HG02943 (cell line): ENCODE measurements at regions not wholly inside any gene's neighbourhood (a gene's known extent, or its start where the extent isn't known, plus 50 kb on each side); places are given as distances from the start of the nearest gene placed in this dataset.
"Not testable (repeated sequence)": the region's sequence is repeated elsewhere in the genome, so short reads cannot be mapped to it uniquely, and the experiment has no call there.

ENCODE experiments used
- ATAC-seq: cut with Tn5 transposase; IDR thresholded peaks from one replicate; pipeline ENCODE4 v1.9.1; 2021; ENCODE audit warnings: mild to moderate bottlenecking, low read depth, moderate library complexity; ENCODE audit not compliant: unreplicated experiment

DNA sequence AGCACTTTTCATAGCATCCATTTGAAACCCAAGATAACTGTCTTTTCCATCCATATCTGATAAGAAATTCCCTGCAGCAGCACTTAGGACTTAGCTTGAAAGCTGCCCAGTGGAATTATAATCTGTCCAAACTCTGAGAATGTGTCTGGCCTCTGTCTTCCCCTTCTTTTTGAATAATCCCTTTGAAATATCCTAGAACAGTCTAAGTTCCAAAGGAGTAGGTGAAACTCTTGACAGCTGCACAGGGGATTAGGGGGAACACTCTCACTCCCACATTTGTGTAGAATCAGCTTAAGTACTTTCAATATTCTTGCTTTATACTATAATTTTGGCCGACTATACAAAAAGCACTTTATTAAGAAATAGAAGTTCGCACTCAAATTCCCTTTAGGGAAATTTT lies 157.7 kb downstream of the PAPSS1 start:
- ATAC-seq = no peak

DNA sequence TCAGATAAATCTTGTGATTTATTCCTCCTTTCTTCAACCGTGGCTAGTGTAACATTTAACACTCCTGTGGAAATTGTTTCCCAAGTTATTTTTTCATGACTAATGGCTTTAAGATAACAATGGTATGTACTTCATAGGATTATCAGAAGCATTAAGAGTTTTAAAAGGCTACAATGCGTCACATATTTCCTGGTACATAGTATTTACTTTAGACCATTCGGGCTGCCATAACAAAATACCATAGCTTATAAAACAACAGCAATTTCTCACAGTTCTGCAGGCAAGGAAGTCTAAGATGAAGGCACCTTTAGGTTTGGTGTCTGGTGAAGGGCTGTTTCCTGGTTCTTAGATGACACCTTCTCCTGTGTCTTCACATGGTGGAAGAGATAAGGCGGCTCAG lies 158.6 kb downstream of the PAPSS1 start:
- ATAC-seq = no peak

GRCh38 chr4:107559653-107560052 lies 160.4 kb downstream of the PAPSS1 start:
- ATAC-seq = no peak

DNA sequence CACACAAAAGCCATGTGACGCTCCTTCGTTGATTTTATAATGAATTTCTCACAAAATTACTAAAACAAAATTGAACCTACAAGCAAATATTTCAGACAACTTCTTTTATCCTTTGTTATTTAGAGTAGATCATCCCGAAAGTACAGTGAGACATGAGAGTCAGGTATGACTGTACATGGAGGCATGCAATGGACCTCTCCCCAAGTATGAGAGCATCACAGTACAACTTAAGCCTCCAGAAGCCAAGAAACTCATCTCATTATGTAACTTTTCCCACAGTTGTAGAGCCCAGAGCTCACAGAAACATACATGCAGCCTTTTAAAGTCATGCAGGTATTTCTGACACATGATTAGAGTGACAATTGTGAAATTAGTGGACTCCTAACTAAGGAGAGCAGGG lies 167.7 kb downstream of the PAPSS1 start:
- no peak for ATAC-seq

DNA sequence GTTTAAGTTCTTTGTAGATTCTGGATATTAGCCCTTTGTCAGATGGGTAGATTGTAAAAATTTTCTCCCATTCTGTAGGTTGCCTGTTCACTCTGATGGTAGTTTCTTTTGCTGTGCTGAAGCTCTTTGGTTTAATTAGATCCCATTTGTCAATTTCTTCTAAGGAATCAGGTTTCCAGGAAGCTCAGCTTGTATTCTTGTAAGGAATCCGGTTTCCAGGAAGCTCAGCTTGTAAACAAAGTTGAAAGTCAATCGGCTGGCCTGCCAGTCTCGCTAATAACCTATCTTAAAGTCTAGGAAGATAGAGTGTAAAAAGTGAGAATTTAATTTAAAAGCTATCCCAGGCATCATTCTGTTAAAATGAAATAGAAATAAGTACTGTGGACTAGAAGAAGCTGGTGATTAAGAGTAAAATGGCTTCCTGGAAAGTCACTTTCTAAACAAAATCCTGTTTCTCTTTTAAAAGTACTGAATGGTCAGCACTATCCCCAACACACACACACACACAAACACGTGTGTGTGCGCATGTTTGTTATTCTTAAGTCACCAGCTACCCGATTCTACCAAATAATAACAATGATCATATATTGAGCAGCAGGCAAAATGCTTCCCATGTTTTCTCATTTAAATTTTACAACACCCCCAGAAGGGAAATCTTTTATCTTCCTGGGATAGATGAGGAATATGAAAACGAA lies 171.7 kb downstream of the PAPSS1 start:
- ATAC-seq = no peak

DNA sequence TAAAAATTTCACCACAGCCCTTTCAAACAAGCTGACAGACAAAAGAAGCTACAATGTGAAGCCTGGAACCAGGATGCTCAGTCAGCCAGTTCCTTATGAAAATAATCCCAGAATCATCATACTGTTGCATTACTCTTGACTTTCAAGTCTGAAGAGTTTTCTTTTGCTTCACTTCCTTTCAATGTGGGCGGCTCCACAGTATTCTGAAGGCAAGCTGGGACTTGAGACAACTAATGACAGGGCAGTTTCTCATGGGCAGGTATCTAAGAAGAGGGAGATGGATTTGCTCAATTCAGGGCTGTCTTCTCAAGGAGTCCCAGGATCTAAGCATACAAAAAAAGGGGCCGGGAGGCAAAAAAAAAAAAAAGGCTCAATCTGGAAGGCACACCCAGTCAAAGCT lies 173.4 kb downstream of the PAPSS1 start:
- ATAC-seq = no peak

DNA sequence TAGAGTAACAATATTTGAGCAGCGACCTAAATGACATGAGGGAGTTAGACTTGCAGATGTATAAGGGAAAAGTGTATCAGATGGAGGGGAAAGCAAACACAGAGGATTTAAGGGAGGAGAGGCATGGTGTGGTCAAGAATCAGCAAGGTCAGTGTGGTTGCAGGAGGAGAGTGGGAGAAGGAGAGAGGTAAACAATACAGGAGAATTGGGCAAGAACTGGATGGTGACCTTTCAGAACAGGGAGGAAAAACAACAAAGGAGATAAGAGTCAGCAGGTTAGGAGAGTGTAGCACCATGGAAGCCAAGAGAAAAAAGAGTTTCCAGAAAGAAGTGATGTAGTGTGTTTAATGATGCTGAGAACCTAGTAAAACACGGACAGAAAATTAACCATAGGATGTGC lies 178.5 kb downstream of the PAPSS1 start:
- no peak for ATAC-seq

DNA sequence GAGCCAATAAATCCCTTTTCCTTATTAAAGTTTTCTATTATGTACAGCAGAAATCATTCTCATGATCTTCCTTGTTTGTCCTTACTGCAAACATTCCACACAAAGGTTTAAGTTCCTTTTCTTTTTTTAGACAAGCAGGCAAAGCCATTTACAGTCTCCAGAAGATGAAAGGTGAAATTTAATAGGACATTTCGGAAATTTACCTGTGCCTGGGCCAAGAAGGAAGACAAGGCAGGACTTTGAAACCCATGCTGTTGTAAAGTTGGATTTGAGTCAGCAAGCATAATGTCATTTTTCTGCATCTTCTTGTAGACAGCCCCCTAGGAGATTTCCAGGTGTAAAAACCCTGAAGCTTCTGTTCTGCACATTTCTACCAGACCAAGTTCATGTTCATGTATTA lies 188.1 kb downstream of the PAPSS1 start:
- ATAC-seq = no peak

DNA sequence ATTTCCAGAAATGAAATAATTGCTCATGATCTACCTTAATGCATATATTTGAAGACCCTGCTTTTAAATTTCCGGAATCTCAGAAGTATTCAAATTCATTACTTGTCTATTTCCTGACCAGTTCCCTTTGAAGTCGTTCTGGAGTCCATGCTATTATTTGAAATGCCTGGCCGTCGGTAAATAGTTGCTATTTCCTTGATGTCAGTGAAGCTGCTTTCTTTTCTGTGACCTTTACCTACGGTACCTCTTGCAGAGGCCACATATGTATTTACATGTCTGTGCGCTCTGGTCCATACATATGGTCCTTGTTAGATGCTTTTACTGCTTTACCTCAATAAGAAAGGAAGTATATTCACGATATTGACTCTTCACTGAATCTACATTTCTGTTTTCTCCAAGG lies 199.7 kb downstream of the PAPSS1 start:
- ATAC-seq = no peak

GRCh38 chr4:107519053-107519452 lies 201.0 kb downstream of the PAPSS1 start:
- no peak for ATAC-seq

- no peak for ATAC-seq
Observed at GRCh38 chr4:107518076-107518475, 202.0 kb downstream of the PAPSS1 start.

DNA sequence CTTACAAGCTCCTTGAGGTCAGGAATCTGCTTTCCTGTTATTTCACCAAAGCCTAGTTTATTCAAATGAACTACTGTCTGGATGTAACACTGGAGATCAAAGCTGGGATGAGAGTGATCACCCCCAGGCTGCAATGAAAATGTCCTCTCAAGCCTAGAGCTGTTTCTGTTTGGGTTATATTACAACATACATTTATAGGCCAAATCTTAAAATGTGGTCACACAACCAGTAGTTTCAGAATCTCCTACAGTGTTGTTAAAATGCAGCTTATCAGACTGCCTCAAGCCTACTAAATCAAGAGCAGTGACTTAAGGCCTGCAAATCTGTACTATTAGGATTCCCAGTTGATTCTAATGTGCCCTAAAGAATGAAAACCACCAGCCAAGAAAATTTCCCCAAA lies 207.5 kb downstream of the PAPSS1 start:
- ATAC-seq = no peak

DNA sequence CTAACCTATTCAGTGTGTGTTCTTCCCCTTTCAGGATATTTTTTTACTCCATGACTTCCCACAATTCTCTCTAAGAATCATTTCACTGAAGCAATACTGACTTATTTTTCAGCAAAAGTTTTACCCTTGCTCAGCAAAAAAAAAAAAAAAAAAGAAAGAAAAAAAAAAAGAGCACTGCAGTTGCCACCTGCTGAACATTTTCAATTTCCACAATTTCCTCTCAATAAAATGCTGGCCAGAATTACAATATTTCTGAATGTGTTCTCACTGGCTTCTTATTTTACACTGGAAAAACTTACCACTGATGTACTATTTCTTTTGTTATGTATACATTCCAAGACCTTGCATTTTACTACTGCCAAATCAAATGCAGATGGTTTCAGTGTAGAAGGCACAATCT lies 210.4 kb downstream of the PAPSS1 start:
- no peak for ATAC-seq

- ATAC-seq = no peak
Observed at GRCh38 chr4:107500551-107500950, 219.5 kb downstream of the PAPSS1 start.

- ATAC-seq = no peak
Observed at GRCh38 chr4:107497054-107497453, 223.0 kb downstream of the PAPSS1 start.

GRCh38 chr4:107492566-107492965 lies 227.5 kb downstream of the PAPSS1 start:
- no peak for ATAC-seq

- no peak for ATAC-seq
Observed at GRCh38 chr4:107490116-107490515, 229.9 kb downstream of the PAPSS1 start.

- not testable (repeated sequence) for ATAC-seq
Observed at GRCh38 chr4:107483621-107484020, 236.4 kb downstream of the PAPSS1 start.

- no peak for ATAC-seq
Observed at GRCh38 chr4:107482546-107482945, 237.5 kb downstream of the PAPSS1 start.

GRCh38 chr4:107478327-107478980 lies 241.6 kb downstream of the PAPSS1 start:
- ATAC-seq = no peak

GRCh38 chr4:107473126-107473525 lies 246.9 kb downstream of the PAPSS1 start:
- no peak for ATAC-seq

GRCh38 chr4:107472265-107472948 lies 247.6 kb downstream of the PAPSS1 start:
- no peak for ATAC-seq
